Activated naive CD4-positive, alpha-beta T cell treated with anti-CD3 and anti-CD28 coated beads, Interleukin-2, amount 10 ng/mL, durations not matched to agents 7 days and 5 days (primary cell): ENCODE measurements at regions not wholly inside any gene's neighbourhood (a gene's known extent, or its start where the extent isn't known, plus 50 kb on each side); places are given as distances from the start of the nearest gene placed in this dataset.

ENCODE experiments used
- CTCF ChIA-PET: fragments of 350-600 bp; sonication (Branson Sonifier 250); formaldehyde crosslinking; loops from one replicate; lab custom pipeline; 2021; ENCODE audit warnings: antibody characterized with exemption; lab: Charles Lee
- DNase-seq: peaks from one replicate; pipeline ENCODE4 v3.0.0-alpha.2; 2020
- H3K27ac Mint-ChIP-seq: one replicate; pipeline ENCODE4 v1.8.0; 2021; ENCODE audit warnings: mild to moderate bottlenecking, moderate library complexity, mixed read lengths
- H3K27me3 Mint-ChIP-seq: one replicate; pipeline ENCODE4 v1.8.0; 2021; ENCODE audit warnings: mild to moderate bottlenecking, mixed read lengths
- H3K36me3 Mint-ChIP-seq: one replicate; pipeline ENCODE4 v1.8.0; 2021; ENCODE audit warnings: mixed read lengths
- H3K4me1 Mint-ChIP-seq: one replicate; pipeline ENCODE4 v1.8.0; 2021; ENCODE audit warnings: mixed read lengths
- H3K4me3 Mint-ChIP-seq: one replicate; pipeline ENCODE4 v1.8.0; 2021; ENCODE audit warnings: mild to moderate bottlenecking, moderate library complexity, mixed read lengths
- H3K9me3 Mint-ChIP-seq: one replicate; pipeline ENCODE4 v1.8.0; 2021; ENCODE audit warnings: mixed read lengths

DNA sequence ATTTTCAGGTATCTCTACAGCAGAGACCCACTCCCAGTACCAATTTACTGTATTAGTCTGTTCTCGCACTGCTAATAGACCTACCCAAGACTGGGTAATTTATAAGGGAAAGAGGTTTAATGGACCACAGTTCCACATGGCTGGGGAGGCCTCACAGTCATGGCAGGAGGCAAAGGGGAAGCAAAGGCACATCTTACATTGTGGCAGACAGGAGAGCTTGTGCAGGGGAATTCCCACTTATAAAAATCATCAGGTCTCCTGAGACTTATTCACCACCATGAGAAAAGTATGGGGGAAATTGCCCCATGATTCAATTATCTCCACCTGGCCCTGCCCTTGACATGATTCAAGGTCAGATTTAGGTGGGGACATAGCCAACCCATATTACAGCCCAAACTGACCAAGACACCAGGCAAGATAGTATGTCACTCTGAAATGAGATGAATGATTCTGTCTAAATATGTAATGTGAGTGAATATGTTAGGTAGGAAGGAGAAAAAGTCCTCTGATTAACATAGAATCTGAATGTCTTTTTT, 182.5 kb upstream of the CDH12 start:
- H3K36me3 Mint-ChIP-seq: no peaks in the 10 kb centered on the region
- no peaks in the 10 kb centered on the region for H3K27me3 Mint-ChIP-seq
- H3K4me1 Mint-ChIP-seq: no peaks in the 10 kb centered on the region
- no peak for DNase-seq
- H3K9me3 Mint-ChIP-seq: peaks cover 8% of the 10 kb centered on the region
- no peak overlapping the region for H3K27ac Mint-ChIP-seq
- CTCF ChIA-PET: no interaction called here
- H3K4me3 Mint-ChIP-seq: no peak overlapping the region

DNA sequence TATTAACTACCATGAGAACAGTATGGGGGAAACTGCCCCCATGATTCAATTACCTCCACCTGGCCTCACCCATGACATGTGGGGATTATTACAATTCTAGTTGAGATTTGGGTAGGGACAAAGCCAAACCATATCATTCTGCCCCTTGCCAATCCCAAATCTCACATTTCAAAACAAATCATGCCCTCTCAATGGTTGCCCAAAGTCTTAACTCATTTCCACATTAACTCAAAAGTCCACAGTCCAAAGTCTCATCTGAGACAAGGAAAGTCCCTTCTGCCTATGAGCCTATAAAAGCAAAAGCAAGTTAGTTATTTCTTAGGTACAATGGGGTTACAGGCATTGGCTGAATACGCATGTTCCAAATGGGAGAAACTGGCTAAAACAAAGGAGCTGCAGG, 180.7 kb upstream of the CDH12 start:
- no peak for DNase-seq
- no peaks in the 10 kb centered on the region for H3K36me3 Mint-ChIP-seq
- no peak overlapping the region for H3K27ac Mint-ChIP-seq
- H3K9me3 Mint-ChIP-seq: peaks cover 8% of the 10 kb centered on the region
- CTCF ChIA-PET: no interaction called here
- H3K27me3 Mint-ChIP-seq: no peaks in the 10 kb centered on the region
- no peaks in the 10 kb centered on the region for H3K4me1 Mint-ChIP-seq
- no peak overlapping the region for H3K4me3 Mint-ChIP-seq

DNA sequence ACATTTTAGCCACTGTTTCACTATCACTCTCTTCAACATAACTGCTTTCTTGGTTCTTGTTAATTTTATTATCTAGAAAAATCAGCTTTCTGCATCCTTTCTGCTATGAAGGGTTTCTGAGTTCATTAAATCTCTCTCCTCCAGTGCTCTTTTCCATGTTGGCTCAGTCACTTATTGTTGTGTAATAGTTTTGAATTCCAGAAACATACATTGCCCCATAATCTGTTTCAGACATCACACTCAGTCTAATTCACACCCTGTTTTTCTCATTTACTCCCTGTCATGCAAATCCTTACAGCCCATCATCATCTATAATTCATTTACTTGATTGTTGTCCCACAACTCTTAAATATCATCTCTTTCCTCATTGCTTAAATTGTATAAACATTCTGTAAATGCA, 176.1 kb upstream of the CDH12 start:
- Mint-ChIP-seq H3K36me3 (no peaks in the 10 kb centered on the region), H3K4me3 (no peak overlapping the region), H3K9me3 (peaks cover 1% of the 10 kb centered on the region), H3K27ac (no peak overlapping the region), H3K27me3 (no peaks in the 10 kb centered on the region), H3K4me1 (no peaks in the 10 kb centered on the region)
- DNase-seq: no peak
- CTCF ChIA-PET: no interaction called here

DNA sequence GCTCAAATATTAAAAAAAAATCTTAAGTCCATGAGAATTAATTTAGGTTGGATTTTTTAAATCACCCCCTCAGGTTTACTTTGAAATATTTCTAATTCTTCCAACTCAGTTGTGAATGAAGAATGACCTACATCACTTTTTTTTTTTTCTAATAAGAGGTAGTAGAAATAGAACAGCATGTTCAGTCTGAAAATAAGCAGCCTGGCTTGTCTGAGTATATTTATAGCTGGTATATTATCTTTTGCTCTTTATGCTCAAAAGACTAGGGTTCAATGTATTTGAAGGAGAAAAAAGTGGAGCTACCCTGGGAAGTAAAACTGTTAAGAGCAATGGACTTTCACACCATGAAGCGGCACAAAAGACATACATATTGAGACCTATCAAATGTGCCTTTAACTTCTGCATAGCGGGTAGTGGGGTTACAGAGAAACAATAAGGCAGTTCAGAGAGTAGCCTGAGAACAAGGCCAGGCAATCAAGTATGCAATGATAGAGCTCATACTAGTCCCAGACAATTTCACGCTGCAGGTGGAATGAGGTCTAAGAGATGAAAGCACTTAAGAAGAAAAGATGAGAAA, 175.4 kb upstream of the CDH12 start:
- no peak for DNase-seq
- no peaks in the 10 kb centered on the region for H3K36me3 Mint-ChIP-seq
- CTCF ChIA-PET: no interaction called here
- H3K27me3 Mint-ChIP-seq: no peaks in the 10 kb centered on the region
- H3K4me3 Mint-ChIP-seq: no peak overlapping the region
- H3K4me1 Mint-ChIP-seq: no peaks in the 10 kb centered on the region
- H3K9me3 Mint-ChIP-seq: peaks cover under 1% of the 10 kb centered on the region
- no peak overlapping the region for H3K27ac Mint-ChIP-seq

DNA sequence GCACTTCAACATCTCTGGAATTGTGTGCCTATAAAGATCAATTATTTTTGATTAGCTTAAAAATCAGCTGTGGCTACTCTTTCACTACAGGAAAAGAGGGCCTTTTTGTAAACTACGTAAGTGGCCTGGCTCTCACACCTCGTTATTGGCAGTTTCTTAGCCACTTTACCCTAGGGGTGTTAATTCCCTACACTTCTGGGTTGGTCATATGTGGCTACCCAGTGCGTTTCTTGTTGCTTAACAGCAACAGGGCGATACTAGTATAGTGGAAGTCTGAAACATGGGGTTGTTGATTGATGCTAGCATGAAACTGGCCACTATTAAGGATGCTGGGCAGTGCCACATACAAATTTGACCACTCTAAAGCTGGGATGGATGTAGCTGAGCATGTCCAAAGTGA, 174.7 kb upstream of the CDH12 start:
- Mint-ChIP-seq H3K36me3 (no peaks in the 10 kb centered on the region), H3K27me3 (no peaks in the 10 kb centered on the region), H3K27ac (no peak overlapping the region), H3K4me3 (no peak overlapping the region), H3K9me3 (no peaks in the 10 kb centered on the region), H3K4me1 (no peaks in the 10 kb centered on the region)
- CTCF ChIA-PET: no interaction called here
- no peak for DNase-seq

DNA sequence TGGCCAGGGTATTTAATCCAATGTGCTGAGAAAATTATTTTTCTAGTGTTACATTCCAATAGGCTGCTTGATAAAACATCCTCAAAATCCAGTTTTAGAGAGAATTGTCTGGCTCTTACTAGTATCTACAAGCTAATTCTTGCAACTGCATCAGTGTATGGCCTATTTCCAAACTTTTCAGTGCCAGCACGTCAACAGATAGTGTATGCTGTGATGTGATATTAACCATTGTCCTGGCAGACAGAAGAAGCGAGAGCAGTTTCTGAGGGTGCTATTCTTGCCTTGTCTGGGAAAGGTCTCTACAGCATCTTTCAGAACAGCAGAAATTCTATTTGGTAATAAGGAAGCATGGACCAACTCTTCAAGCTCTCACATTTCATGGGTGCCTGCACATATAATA, 174.2 kb upstream of the CDH12 start:
- H3K9me3 Mint-ChIP-seq: no peaks in the 10 kb centered on the region
- no peak overlapping the region for H3K4me3 Mint-ChIP-seq
- no peak overlapping the region for H3K27ac Mint-ChIP-seq
- no peak for DNase-seq
- H3K36me3 Mint-ChIP-seq: no peaks in the 10 kb centered on the region
- CTCF ChIA-PET: no interaction called here
- no peaks in the 10 kb centered on the region for H3K4me1 Mint-ChIP-seq
- H3K27me3 Mint-ChIP-seq: no peaks in the 10 kb centered on the region

DNA sequence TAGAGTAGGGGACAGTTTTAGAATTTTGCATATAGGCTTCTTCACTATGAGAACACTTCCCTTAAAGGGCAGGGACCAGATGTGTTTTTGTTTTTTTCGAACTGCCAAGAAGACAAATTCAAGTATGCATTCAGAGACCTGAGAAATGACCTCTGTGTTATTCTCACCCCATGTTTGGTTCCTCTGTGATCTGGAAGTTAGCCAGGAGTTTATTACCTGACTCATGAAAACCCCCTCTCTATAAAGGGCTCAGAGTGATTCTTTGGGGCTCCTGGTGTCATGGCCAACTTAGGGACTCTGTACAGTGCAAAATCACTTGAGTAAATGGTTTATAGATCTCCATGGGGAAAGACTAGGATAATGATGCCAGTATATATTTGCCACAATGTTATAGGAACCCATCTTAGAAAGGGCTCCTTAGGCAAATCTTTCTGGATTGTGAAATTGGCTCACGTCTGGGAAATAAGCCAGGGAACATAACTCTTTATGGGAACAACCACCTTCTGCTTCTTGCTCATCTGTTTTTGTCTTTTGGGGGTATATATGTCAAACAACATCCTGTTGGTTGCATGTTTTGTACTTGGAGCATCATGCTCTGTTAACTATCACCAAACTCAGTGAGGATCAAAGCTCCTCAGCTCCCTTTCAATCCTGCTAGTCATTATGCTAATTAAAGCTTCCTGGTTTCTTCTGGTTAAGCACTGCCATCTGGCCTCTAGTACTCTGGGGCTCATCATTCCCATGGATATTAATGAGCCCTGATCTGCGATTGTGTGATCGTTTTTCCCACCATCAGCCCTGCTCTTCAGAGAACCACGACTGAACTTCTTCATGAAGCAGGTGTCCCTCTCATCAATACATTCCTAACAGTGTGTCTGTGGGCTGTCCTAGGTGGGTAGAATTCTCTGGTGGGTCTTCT, 173.4 kb upstream of the CDH12 start:
- no peaks in the 10 kb centered on the region for H3K36me3 Mint-ChIP-seq
- CTCF ChIA-PET: no interaction called here
- no peak for DNase-seq
- H3K27ac Mint-ChIP-seq: no peak overlapping the region
- H3K4me1 Mint-ChIP-seq: no peaks in the 10 kb centered on the region
- no peaks in the 10 kb centered on the region for H3K9me3 Mint-ChIP-seq
- H3K27me3 Mint-ChIP-seq: no peaks in the 10 kb centered on the region
- no peak overlapping the region for H3K4me3 Mint-ChIP-seq

DNA sequence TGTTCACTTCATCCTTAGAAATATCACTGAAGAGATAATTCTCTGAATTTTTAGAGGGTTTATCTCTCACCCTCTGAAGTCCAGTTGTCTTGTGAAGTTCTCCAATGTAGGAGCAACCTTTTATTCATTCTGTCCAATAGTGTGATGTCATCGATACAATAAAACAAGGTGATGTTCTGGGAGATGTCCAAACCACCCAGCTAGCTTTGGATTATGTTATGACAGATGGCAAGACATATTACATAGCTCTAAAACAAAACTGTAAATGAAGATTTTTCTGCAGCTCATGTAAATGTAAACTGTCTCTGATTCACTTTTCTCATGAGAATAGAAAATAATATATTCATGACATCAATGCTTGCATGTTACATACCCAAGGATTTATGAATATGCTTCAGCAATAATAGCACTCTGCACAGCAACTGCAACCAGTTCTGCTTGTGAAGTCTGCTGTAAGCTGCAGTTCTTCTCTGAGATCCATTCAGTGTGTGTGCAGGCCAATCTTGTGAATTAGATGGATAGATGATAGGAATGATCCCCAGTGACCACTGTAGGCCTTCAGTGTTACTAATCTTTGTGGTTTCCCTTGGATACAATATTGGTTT, 172.6 kb upstream of the CDH12 start:
- Mint-ChIP-seq H3K4me1 (no peaks in the 10 kb centered on the region), H3K27me3 (no peaks in the 10 kb centered on the region), H3K4me3 (no peak overlapping the region), H3K27ac (no peak overlapping the region), H3K9me3 (no peaks in the 10 kb centered on the region), H3K36me3 (no peaks in the 10 kb centered on the region)
- CTCF ChIA-PET: no interaction called here
- no peak for DNase-seq

DNA sequence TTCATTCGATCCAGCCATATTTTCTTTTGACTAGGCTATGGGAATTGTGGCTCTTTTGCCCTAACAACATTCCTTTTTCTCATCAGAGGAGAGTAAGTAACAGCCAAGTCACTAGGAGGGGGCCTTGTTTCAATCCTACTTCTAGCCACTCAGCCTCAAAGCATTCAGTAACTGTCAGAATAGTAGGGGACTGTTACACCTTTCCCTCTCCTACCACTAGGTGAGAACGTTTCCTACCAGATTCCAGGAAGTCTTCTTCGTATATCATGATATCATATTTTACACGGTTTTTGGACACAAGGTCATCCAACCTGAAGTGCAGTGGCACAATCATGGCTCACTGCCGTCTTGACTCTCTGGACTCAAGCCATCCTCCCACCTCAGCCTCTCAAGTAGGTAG, 171.3 kb upstream of the CDH12 start:
- H3K4me1 Mint-ChIP-seq: no peaks in the 10 kb centered on the region
- H3K4me3 Mint-ChIP-seq: no peak overlapping the region
- CTCF ChIA-PET: no interaction called here
- no peak overlapping the region for H3K27ac Mint-ChIP-seq
- no peaks in the 10 kb centered on the region for H3K36me3 Mint-ChIP-seq
- H3K9me3 Mint-ChIP-seq: peaks cover 1% of the 10 kb centered on the region
- no peak for DNase-seq
- H3K27me3 Mint-ChIP-seq: no peaks in the 10 kb centered on the region

DNA sequence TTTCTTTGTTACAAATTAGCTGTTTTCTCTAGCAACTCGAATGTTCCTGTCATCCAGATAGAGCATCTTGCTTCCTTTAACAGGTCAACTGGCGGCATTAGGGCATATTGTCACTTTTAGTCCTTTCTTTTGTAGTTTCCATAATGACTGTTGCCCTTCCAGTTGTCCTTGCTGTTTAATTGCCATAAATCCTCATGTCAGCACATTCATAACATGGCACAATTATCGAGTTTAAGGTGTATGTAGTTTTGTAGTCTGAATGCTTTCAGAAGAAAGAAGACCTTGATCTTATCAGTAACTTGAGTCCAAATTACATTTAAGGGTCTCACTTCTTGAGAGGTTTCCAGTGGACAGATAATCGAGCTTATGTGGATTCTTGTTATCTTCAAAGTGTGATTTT, 161.7 kb upstream of the CDH12 start:
- Mint-ChIP-seq H3K4me1 (peaks cover 2% of the 10 kb centered on the region), H3K27ac (no peak overlapping the region), H3K9me3 (peaks cover 1% of the 10 kb centered on the region), H3K27me3 (no peaks in the 10 kb centered on the region), H3K4me3 (no peak overlapping the region), H3K36me3 (no peaks in the 10 kb centered on the region)
- DNase-seq: no peak
- CTCF ChIA-PET: no interaction called here

DNA sequence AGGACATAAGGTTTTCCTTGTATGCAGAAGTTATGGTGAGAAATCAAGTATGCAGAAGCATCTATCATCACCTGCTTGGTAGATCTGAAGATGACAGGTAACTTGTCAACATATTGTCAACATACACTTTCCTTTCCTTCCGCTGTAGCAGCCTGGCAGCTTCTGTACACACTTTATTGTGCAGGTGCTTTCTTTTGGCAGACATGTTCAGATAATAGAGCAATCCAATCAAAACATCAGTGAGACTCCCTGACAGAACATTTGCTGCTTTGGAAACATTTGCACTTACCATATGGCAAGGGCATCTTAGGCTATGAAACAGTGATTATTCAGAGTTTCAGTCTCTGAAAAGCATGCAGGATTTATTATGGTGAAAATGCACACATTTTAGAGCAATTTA, 161.1 kb upstream of the CDH12 start:
- peaks cover 2% of the 10 kb centered on the region for H3K4me1 Mint-ChIP-seq
- no peaks in the 10 kb centered on the region for H3K9me3 Mint-ChIP-seq
- CTCF ChIA-PET: no interaction called here
- no peaks in the 10 kb centered on the region for H3K36me3 Mint-ChIP-seq
- no peak overlapping the region for H3K27ac Mint-ChIP-seq
- DNase-seq: no peak
- H3K4me3 Mint-ChIP-seq: no peak overlapping the region
- no peaks in the 10 kb centered on the region for H3K27me3 Mint-ChIP-seq

DNA sequence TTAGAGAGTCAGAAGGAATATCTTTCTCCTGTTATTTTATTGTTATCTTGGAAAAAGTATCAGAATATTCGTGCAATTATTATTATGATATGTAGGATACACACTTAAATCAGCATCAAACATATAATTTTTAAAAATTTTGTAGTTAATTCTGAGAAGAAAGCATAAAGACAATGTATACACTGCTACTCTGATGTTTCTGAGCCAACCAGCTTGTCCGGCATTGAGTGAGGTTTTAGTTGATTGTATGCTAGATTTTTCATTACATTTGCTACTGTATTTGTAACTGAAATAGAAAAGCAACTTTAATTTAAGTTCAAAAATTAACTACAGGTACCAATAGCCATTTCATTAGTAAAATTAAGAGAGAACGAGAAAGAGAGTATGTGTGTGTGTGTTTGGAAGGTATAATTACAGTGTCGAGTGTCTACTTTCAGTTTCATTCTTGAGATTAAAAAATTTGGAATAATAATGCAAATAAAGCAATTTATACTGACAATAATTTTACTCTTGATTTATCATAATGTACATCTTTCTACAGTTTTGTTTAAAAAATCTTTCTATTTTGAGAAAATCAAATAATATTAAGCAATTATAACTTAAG, 160.4 kb upstream of the CDH12 start:
- Mint-ChIP-seq H3K27me3 (no peaks in the 10 kb centered on the region), H3K27ac (peak overlapping the region; percentile 87), H3K4me1 (peaks cover 2% of the 10 kb centered on the region), H3K9me3 (no peaks in the 10 kb centered on the region), H3K4me3 (peak overlapping the region; percentile 75), H3K36me3 (no peaks in the 10 kb centered on the region)
- DNase-seq: no peak
- CTCF ChIA-PET: no interaction called here

DNA sequence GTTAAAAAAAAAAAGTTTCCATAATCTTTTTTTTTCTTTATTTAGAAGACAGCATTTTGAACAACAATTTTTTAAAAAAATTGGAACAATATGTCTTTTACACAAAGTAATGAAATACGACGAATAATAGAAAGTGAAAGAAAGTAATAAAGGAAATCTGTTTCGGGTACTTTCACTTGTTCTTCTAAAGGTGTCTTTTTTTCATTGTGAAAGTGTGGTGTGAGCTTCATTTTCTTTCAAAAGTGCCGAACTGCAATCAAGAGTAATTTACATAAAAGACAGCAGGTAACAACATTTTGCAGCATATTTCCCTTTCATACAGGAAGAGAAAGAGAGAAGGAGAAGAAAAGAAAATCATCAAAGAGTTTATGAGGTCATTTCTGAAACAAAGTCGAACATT, 159.7 kb upstream of the CDH12 start:
- CTCF ChIA-PET: no interaction called here
- H3K27ac Mint-ChIP-seq: peak overlapping the region; percentile 87
- no peak for DNase-seq
- H3K9me3 Mint-ChIP-seq: no peaks in the 10 kb centered on the region
- H3K4me3 Mint-ChIP-seq: peak overlapping the region; percentile 72
- H3K4me1 Mint-ChIP-seq: peaks cover 2% of the 10 kb centered on the region
- no peaks in the 10 kb centered on the region for H3K36me3 Mint-ChIP-seq
- no peaks in the 10 kb centered on the region for H3K27me3 Mint-ChIP-seq

DNA sequence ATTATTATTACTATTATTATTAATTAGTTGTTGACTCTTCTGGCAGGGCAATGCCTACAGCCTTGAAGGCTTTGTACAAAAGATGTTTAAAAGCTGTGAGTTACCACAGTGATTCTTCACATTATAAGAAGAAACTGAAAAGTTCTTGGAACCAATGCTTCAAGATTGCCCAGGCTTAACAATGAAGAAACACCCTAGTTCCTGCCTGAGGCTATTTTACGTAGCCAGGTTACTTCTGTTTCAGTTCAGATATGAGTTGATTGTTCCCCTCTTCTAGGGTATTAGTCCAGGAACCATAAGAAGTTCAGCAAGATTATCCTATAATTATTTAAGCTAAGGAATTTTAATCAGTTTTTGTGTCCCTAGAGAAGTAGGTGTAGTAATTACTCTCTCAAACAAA, 154.6 kb upstream of the CDH12 start:
- no peaks in the 10 kb centered on the region for H3K27me3 Mint-ChIP-seq
- H3K36me3 Mint-ChIP-seq: no peaks in the 10 kb centered on the region
- no peaks in the 10 kb centered on the region for H3K9me3 Mint-ChIP-seq
- CTCF ChIA-PET: no interaction called here
- DNase-seq: no peak
- H3K4me3 Mint-ChIP-seq: no peak overlapping the region
- no peaks in the 10 kb centered on the region for H3K4me1 Mint-ChIP-seq
- no peak overlapping the region for H3K27ac Mint-ChIP-seq
